ENCODE measurements at regions not wholly inside any gene's neighbourhood (a gene's known extent, or its start where the extent isn't known, plus 50 kb on each side); places are given as distances from the start of the nearest gene placed in this dataset.

DNA sequence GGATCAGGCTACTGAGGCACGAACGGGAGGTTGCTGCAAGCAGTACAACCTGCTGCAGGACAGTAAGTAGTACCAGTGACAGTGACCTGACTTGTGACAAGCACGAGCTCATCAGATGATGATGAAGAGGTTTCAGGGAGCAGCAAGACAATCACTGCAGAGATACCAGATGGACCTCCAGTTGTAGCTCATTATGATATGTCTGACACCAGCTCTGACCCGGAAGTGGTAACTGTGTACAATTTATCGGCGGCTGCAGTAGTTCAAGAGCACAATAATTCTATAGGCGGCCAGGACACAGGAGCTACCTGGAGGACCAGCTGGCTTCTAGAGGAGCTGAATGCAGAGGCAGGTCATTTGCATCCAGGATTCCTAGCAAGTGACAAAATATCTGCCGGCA, 64.0 kb upstream of the GULP1 start:
- TF ChIP-seq, protein P1, sequence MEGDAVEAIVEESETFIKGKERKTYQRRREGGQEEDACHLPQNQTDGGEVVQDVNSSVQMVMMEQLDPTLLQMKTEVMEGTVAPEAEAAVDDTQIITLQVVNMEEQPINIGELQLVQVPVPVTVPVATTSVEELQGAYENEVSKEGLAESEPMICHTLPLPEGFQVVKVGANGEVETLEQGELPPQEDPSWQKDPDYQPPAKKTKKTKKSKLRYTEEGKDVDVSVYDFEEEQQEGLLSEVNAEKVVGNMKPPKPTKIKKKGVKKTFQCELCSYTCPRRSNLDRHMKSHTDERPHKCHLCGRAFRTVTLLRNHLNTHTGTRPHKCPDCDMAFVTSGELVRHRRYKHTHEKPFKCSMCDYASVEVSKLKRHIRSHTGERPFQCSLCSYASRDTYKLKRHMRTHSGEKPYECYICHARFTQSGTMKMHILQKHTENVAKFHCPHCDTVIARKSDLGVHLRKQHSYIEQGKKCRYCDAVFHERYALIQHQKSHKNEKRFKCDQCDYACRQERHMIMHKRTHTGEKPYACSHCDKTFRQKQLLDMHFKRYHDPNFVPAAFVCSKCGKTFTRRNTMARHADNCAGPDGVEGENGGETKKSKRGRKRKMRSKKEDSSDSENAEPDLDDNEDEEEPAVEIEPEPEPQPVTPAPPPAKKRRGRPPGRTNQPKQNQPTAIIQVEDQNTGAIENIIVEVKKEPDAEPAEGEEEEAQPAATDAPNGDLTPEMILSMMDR (IDR thresholded peaks at IDR 0.05) = no peak
- TF ChIP-seq POLR2A (IDR thresholded peaks at IDR 0.05) = no peak
